A549 (cell line): ENCODE measurements at regions not wholly inside any gene's neighbourhood (a gene's known extent, or its start where the extent isn't known, plus 50 kb on each side); places are given as distances from the start of the nearest gene placed in this dataset.

Experiments used
- ATAC-seq, 2 experiments: fragments of 200-7000 bp in 1 of 2; fragments of >200 bp in 1 of 2; cut with Nextera tagmentation in 1 of 2; cut with Tn5 transposase in 1 of 2; 3 replicates each; pipeline versions ENCODE4 v1.8.0 to v1.9.1; 2018 to 2020; ENCODE audit warnings: mild to moderate bottlenecking in 1 of 2, moderate library complexity in 1 of 2
- CTCF ChIA-PET: fragments of 300-600 bp; sonication (Branson Sonifier 250); formaldehyde crosslinking; extraction: SDS; loops from one replicate; lab custom pipeline; 2021; ENCODE audit warnings: antibody characterized with exemption, inconsistent platforms; lab: Yijun Ruan, JAX
- POLR2A ChIA-PET: fragments of 350-600 bp; formaldehyde crosslinking; extraction: SDS; loops from one replicate; lab custom pipeline; 2021; ENCODE audit warnings: antibody characterized with exemption, inconsistent platforms; lab: Yijun Ruan, JAX
- DNase-seq, 2 experiments: peaks; one replicate each; pipeline versions ENCODE4 v3.0.0 to v3.0.0-alpha.2; 2011 to 2016; ENCODE audit warnings: low read depth in 1 of 2, low spot score in 1 of 2
- FAIRE-seq: peaks from 2 replicates; lab custom pipeline; 2011; peaks lifted over from hg19 to GRCh38; lab: Jason Lieb, UNC
- H3K27ac ChIP-seq, 2 experiments: fragments of >200 bp; sonication (Bioruptor Twin); formaldehyde crosslinking; 3 replicates each; pipeline ENCODE4 v1.5.1; 2016 to 2017
- H3K4me1 ChIP-seq: fragments of >200 bp; sonication (Bioruptor Twin); formaldehyde crosslinking; 3 replicates; pipeline ENCODE4 v1.6.1; 2016
- H3K4me2 ChIP-seq: fragments of >200 bp; sonication (Bioruptor Twin); formaldehyde crosslinking; 3 replicates; pipeline ENCODE4 v1.6.1; 2016
- H3K4me3 ChIP-seq: fragments of >200 bp; sonication (Bioruptor Twin); formaldehyde crosslinking; 3 replicates; pipeline ENCODE4 v1.5.1; 2016
- H3K9me3 ChIP-seq: fragments of >200 bp; sonication (Bioruptor Twin); formaldehyde crosslinking; 3 replicates; pipeline ENCODE4 v1.6.1; 2016
- CHD2 ChIP-seq: fragments of 150-350 bp; IDR thresholded peaks from 2 replicates; pipeline ENCODE4 v1.6.1; 2014; ENCODE audit warnings: low read length; ENCODE audit not compliant: partially characterized antibody
- FOXS1 ChIP-seq: fragments of 250-450 bp; sonication (Bioruptor Pico); IDR thresholded peaks from 2 replicates; pipeline ENCODE4 v1.5.0; 2020; ENCODE audit warnings: mild to moderate bottlenecking, moderate library complexity
- GATA3 ChIP-seq: IDR thresholded peaks from 2 replicates; pipeline ENCODE4 v1.6.1; 2012; ENCODE audit warnings: borderline replicate concordance
- HOXB5 ChIP-seq: fragments of 250-450 bp; sonication (Bioruptor Pico); IDR thresholded peaks from 2 replicates; pipeline ENCODE4 v1.5.0; 2020; ENCODE audit warnings: mild to moderate bottlenecking, moderate library complexity
- MAFK ChIP-seq: fragments of 450-650 bp; IDR thresholded peaks from 2 replicates; pipeline ENCODE4 v1.6.1; 2014; ENCODE audit not compliant: partially characterized antibody
- PBX3 ChIP-seq: IDR thresholded peaks from 2 replicates; pipeline ENCODE4 v1.6.1; 2012
- REST ChIP-seq: fragments of 200-600 bp; sonication (generic); IDR thresholded peaks from 2 replicates; pipeline ENCODE4 v1.6.1; 2016; ENCODE audit warnings: antibody characterized with exemption, mild to moderate bottlenecking, moderate library complexity
- ZC3H11A ChIP-seq: fragments of 450-650 bp; IDR thresholded peaks from 2 replicates; pipeline ENCODE4 v1.6.1; 2014; ENCODE audit warnings: antibody characterized with exemption, mild to moderate bottlenecking
- WGBS: methylation state at CpG from one replicate; pipeline ENCODE4 v1.1.6; 2017; ENCODE audit errors: missing lambda C conversion rate; 5-methylcytosine and 5-hydroxymethylcytosine counted together
- TF ChIP-seq, protein P1 (sequence below): fragments of 150-350 bp; IDR thresholded peaks from 2 replicates; pipeline ENCODE4 v1.6.1; 2014; ENCODE audit warnings: low read depth, mild to moderate bottlenecking, low read length
- TF ChIP-seq, protein P2 (sequence below): IDR thresholded peaks from 2 replicates; pipeline ENCODE4 v1.6.1; 2012; ENCODE audit warnings: low read depth, borderline replicate concordance
- TF ChIP-seq, protein P3 (sequence below): fragments of 450-650 bp; IDR thresholded peaks from 2 replicates; pipeline ENCODE4 v1.6.1; 2014; ENCODE audit warnings: antibody characterized with exemption
- TF ChIP-seq, protein P4 (sequence below): fragments of >200 bp; sonication (Bioruptor Twin); formaldehyde crosslinking; IDR thresholded peaks from 3 replicates; pipeline ENCODE4 v1.6.1; 2016

GRCh38 chr13:85332615-85333014 is 466.6 kb downstream of the SLITRK6 start:
- POLR2A ChIA-PET, result no interaction called here
- no peak for TF ChIP-seq MAFK
- TF ChIP-seq GATA3, result 0 out of 2 replicates have a peak, but pooled peaks have one; percentile 19
- CTCF ChIA-PET, result no interaction called here
- 0 out of 3 replicates have a peak, but pooled peaks cover 9% of the 10 kb centered on the region for H3K4me1 ChIP-seq
- H3K9me3 ChIP-seq, result no peaks in the 10 kb centered on the region
- H3K27ac ChIP-seq, result no peak overlapping the region
- no peak overlapping the region for H3K4me2 ChIP-seq
- DNase-seq, result no peak
- H3K4me3 ChIP-seq, result no peak overlapping the region
- ATAC-seq, result no peak
- no peak for FAIRE-seq
- 87% methylated on average over 2 of the region's 2 CpGs for WGBS

DNA sequence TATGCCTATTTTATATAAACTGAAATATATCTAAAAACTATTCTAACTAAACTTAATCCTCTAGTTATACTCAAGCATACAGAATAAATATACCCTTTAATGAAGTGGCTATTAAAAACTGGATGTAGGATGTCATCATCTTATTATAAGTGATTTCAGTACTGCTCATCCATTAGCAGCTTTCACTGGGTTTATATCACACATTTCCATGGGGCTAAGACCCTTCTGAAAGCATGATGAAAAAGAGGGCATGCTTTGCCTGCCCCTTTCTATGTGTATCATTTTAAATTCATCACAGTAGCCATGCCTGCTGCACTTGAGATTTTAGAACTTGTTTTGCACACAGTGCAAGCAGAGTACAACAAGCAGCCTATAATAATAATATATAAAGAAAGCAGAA is 477.5 kb downstream of the SLITRK6 start:
- POLR2A ChIA-PET, result no interaction called here
- FAIRE-seq (no peak), DNase-seq (no peak)
- Histone ChIP-seq H3K4me2 (no peak overlapping the region), H3K27ac (no peak overlapping the region), H3K9me3 (no peaks in the 10 kb centered on the region)
- TF ChIP-seq REST (no peak), CHD2 (no peak), PBX3 (no peak)
- TF ChIP-seq, protein P1, sequence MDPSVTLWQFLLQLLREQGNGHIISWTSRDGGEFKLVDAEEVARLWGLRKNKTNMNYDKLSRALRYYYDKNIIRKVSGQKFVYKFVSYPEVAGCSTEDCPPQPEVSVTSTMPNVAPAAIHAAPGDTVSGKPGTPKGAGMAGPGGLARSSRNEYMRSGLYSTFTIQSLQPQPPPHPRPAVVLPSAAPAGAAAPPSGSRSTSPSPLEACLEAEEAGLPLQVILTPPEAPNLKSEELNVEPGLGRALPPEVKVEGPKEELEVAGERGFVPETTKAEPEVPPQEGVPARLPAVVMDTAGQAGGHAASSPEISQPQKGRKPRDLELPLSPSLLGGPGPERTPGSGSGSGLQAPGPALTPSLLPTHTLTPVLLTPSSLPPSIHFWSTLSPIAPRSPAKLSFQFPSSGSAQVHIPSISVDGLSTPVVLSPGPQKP, result no peak
- TF ChIP-seq, all 56 proteins: peak for 0
- no peaks in the 10 kb centered on the region for H3K4me1 ChIP-seq
- no peak overlapping the region for H3K4me3 ChIP-seq
- ATAC-seq, result no peak
- CTCF ChIA-PET, result no interaction called here

DNA sequence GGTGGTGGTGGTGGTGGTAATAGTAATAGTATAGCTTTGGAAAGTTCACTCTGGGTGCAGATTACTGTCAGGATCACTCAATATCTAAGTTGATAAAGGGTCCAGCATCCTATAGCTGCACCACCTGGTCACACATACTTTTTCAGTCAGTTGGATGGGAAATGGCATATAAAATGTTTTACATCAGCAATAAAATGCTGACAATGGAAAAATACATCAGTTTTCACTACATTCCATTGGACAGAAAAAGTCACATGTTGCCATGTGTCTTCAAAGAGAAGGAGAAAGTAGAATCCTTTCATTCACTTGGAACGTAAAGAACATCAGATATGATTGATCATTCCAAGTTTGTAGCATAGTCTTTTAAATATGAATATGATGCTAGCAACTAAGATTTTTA is 481.4 kb downstream of the SLITRK6 start:
- no peak for FAIRE-seq

DNA sequence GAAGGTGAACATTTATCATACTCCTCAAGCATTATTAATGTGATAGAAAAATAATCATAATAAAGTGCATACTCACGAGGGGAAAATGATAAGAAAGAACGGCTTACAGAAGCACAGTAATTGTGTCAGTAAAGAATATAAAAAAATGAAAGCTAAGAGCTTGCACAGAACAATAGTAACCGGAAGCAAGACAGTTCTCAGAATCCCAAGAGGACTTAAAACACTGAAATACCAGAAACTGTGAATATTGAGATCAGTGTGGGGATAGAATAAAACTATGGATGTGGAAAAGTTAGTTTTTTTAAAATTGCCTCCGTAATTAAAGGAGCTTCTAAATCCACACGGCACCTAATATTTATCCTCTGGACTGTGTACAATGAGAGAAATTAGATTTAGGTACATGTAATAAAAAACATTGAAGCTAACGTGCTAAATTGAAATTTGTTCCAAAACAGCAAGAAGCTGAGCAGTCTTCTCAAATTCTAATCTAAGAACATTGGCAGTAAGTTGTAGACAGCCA is 482.7 kb downstream of the SLITRK6 start:
- WGBS, result 55% methylated on average over 6 of the region's 6 CpGs
- Histone ChIP-seq H3K4me1 (peaks cover 5% of the 10 kb centered on the region; the same call in 2 of the 3 replicates), H3K4me2 (0 out of 3 replicates have a peak overlapping the region, but pooled peaks have one; percentile 7), H3K9me3 (no peaks in the 10 kb centered on the region), H3K27ac (no peak overlapping the region), H3K4me3 (no peak overlapping the region)
- no peak for ATAC-seq
- FAIRE-seq, result no peak
- ChIA-PET CTCF (no interaction called here), POLR2A (no interaction called here)
- no peak for TF ChIP-seq ZC3H11A
- TF ChIP-seq HOXB5 (CRISPR knock-in tag), result no peak
- TF ChIP-seq, protein P2, sequence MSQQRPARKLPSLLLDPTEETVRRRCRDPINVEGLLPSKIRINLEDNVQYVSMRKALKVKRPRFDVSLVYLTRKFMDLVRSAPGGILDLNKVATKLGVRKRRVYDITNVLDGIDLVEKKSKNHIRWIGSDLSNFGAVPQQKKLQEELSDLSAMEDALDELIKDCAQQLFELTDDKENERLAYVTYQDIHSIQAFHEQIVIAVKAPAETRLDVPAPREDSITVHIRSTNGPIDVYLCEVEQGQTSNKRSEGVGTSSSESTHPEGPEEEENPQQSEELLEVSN, result no peak
- TF ChIP-seq FOXS1 (CRISPR knock-in tag), result no peak
- TF ChIP-seq, protein P3, sequence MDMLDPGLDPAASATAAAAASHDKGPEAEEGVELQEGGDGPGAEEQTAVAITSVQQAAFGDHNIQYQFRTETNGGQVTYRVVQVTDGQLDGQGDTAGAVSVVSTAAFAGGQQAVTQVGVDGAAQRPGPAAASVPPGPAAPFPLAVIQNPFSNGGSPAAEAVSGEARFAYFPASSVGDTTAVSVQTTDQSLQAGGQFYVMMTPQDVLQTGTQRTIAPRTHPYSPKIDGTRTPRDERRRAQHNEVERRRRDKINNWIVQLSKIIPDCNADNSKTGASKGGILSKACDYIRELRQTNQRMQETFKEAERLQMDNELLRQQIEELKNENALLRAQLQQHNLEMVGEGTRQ, result no peak
- no peak for DNase-seq

More for the DNA sequence above, 481.4 kb downstream of the SLITRK6 start:
- 86% methylated on average over 1 of the region's 1 CpG for WGBS
- no peak overlapping the region for H3K4me3 ChIP-seq
- ChIA-PET CTCF (interaction anchor here (0.6 kb wide), 1 partner anchor 393 kb away, joined by 3 read pairs; no protein-coding TSS in a partner anchor), POLR2A (no interaction called here)
- peak; percentile 88 for TF ChIP-seq MAFK
- TF ChIP-seq, protein P4, sequence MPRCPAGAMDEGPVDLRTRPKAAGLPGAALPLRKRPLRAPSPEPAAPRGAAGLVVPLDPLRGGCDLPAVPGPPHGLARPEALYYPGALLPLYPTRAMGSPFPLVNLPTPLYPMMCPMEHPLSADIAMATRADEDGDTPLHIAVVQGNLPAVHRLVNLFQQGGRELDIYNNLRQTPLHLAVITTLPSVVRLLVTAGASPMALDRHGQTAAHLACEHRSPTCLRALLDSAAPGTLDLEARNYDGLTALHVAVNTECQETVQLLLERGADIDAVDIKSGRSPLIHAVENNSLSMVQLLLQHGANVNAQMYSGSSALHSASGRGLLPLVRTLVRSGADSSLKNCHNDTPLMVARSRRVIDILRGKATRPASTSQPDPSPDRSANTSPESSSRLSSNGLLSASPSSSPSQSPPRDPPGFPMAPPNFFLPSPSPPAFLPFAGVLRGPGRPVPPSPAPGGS, result no peak
- ATAC-seq (no peak), DNase-seq (no peak)
- no peak overlapping the region for H3K4me2 ChIP-seq
- no peak overlapping the region for H3K27ac ChIP-seq
- no peaks in the 10 kb centered on the region for H3K9me3 ChIP-seq
- H3K4me1 ChIP-seq, result peaks cover 5% of the 10 kb centered on the region; the same call in 2 of the 3 replicates
